H9 (cell line): ENCODE measurements at regions not wholly inside any gene's neighbourhood (a gene's known extent, or its start where the extent isn't known, plus 50 kb on each side); places are given as distances from the start of the nearest gene placed in this dataset.
"Not testable (repeated sequence)": the region's sequence is repeated elsewhere in the genome, so short reads cannot be mapped to it uniquely, and the experiment has no call there.

Experiments used
- DNase-seq: peaks from one replicate; pipeline ENCODE4 v3.0.0-alpha.2; 2017
- H2AFZ ChIP-seq: one replicate; pipeline ENCODE4 v1.6.1; 2013; ENCODE audit warnings: mild to moderate bottlenecking, low read length, control low read depth, moderate library complexity
- H2AK5ac ChIP-seq: 2 replicates; pipeline ENCODE4 v1.6.1; 2013; ENCODE audit warnings: low read length, control low read depth, mixed read lengths; ENCODE audit not compliant: insufficient read length
- H2BK120ac ChIP-seq: one replicate; pipeline ENCODE4 v1.6.1; 2013; ENCODE audit warnings: low read depth, mild to moderate bottlenecking, low read length, control low read depth, inconsistent platforms; ENCODE audit not compliant: poor library complexity, severe bottlenecking
- H2BK12ac ChIP-seq: 2 replicates; pipeline ENCODE4 v1.6.1; 2013; ENCODE audit warnings: low read length, control low read depth, mixed read lengths, low read depth; ENCODE audit not compliant: insufficient read length
- H2BK15ac ChIP-seq: 2 replicates; pipeline ENCODE4 v1.6.1; 2013; ENCODE audit warnings: low read depth, low read length, control low read depth
- H2BK20ac ChIP-seq: one replicate; pipeline ENCODE4 v1.6.1; 2013; ENCODE audit warnings: low read depth, mild to moderate bottlenecking, low read length, control low read depth, inconsistent platforms; ENCODE audit not compliant: poor library complexity, severe bottlenecking
- H2BK5ac ChIP-seq: 2 replicates; pipeline ENCODE4 v1.6.1; 2013; ENCODE audit warnings: low read length, control low read depth, mixed read lengths; ENCODE audit not compliant: insufficient read length
- H3K14ac ChIP-seq: 2 replicates; pipeline ENCODE4 v1.6.1; 2013; ENCODE audit warnings: low read length, control low read depth; ENCODE audit not compliant: insufficient read depth
- H3K18ac ChIP-seq: 2 replicates; pipeline ENCODE4 v1.6.1; 2013; ENCODE audit warnings: low read depth, mild to moderate bottlenecking, mixed read lengths, low read length, control low read depth; ENCODE audit not compliant: insufficient read length
- H3K23ac ChIP-seq: 2 replicates; pipeline ENCODE4 v1.6.1; 2013; ENCODE audit warnings: low read length, control low read depth, mixed read lengths, low read depth; ENCODE audit not compliant: insufficient read length
- H3K23me2 ChIP-seq: 2 replicates; pipeline ENCODE4 v1.6.1; 2013; ENCODE audit warnings: low read depth, mild to moderate bottlenecking, mixed read lengths, low read length, control low read depth; ENCODE audit not compliant: insufficient read length, poor library complexity, severe bottlenecking
- H3K27ac ChIP-seq: 2 replicates; pipeline ENCODE4 v1.5.1; 2013; ENCODE audit warnings: low read length, control low read depth, mixed read lengths, low read depth; ENCODE audit not compliant: insufficient read length
- H3K27me3 ChIP-seq: 2 replicates; pipeline ENCODE4 v1.6.1; 2013; ENCODE audit warnings: low read length, control low read depth, inconsistent platforms; ENCODE audit not compliant: insufficient read depth
- H3K4ac ChIP-seq: 2 replicates; pipeline ENCODE4 v1.6.1; 2013; ENCODE audit warnings: low read depth, mild to moderate bottlenecking, control low read depth, inconsistent platforms, low read length, moderate library complexity
- H3K4me1 ChIP-seq: 2 replicates; pipeline ENCODE4 v1.6.1; 2013; ENCODE audit warnings: low read length, control low read depth, inconsistent platforms; ENCODE audit not compliant: insufficient read depth
- H3K4me2 ChIP-seq: 2 replicates; pipeline ENCODE4 v1.6.1; 2013; ENCODE audit warnings: low read length, control low read depth, mixed read lengths; ENCODE audit not compliant: insufficient read length, insufficient read depth
- H3K56ac ChIP-seq: 2 replicates; pipeline ENCODE4 v1.6.1; 2013; ENCODE audit warnings: low read depth, mild to moderate bottlenecking, mixed read lengths, low read length, control low read depth; ENCODE audit not compliant: insufficient read length
- H3K79me1 ChIP-seq: 2 replicates; pipeline ENCODE4 v1.6.1; 2013; ENCODE audit warnings: low read depth, mild to moderate bottlenecking, moderate library complexity, low read length, control low read depth, inconsistent platforms; ENCODE audit not compliant: insufficient read depth, poor library complexity, severe bottlenecking
- H3K79me2 ChIP-seq: 2 replicates; pipeline ENCODE4 v1.6.1; 2013; ENCODE audit warnings: low read length, control low read depth, inconsistent platforms; ENCODE audit not compliant: insufficient read depth
- H3K9ac ChIP-seq: 2 replicates; pipeline ENCODE4 v1.6.1; 2013; ENCODE audit warnings: low read length, control low read depth, mixed read lengths; ENCODE audit not compliant: insufficient read length; ENCODE audit errors: extremely low read depth
- H3K9me3 ChIP-seq: one replicate; pipeline ENCODE4 v1.6.1; 2013; ENCODE audit warnings: low read depth, low read length, inconsistent platforms; ENCODE audit not compliant: control insufficient read depth
- H3T11ph ChIP-seq: one replicate; pipeline ENCODE4 v1.6.1; 2013; ENCODE audit warnings: mild to moderate bottlenecking, low read length, control low read depth, inconsistent platforms
- H4K20me1 ChIP-seq: one replicate; pipeline ENCODE4 v1.6.1; 2013; ENCODE audit not compliant: control insufficient read depth, insufficient read length, insufficient read depth
- H4K5ac ChIP-seq: 2 replicates; pipeline ENCODE4 v1.6.1; 2013; ENCODE audit warnings: low read depth, mild to moderate bottlenecking, mixed read lengths, low read length, control low read depth; ENCODE audit not compliant: insufficient read length
- H4K8ac ChIP-seq: replicated peaks from 2 replicates; pipeline ENCODE4 v1.6.1; 2013; ENCODE audit warnings: low read length, control low read depth, mixed read lengths, low read depth; ENCODE audit not compliant: insufficient read length
- H4K91ac ChIP-seq: 2 replicates; pipeline ENCODE4 v1.6.1; 2013; ENCODE audit warnings: low read depth, mild to moderate bottlenecking, moderate library complexity, mixed read lengths, low read length, control low read depth; ENCODE audit not compliant: insufficient read length
- H3K27ac Mint-ChIP-seq, 3 experiments: 2 replicates in 2 of 3; 3 replicates in 1 of 3; pipeline ENCODE4 v1.8.0; 2020 to 2021; ENCODE audit warnings: mixed read lengths in 3 of 3, mild to moderate bottlenecking in 1 of 3, moderate library complexity in 1 of 3
- H3K27me3 Mint-ChIP-seq: 2 replicates; pipeline ENCODE4 v1.8.0; 2021; ENCODE audit warnings: low read depth, mild to moderate bottlenecking, moderate library complexity, mixed read lengths
- H3K36me3 Mint-ChIP-seq, 3 experiments: 2 replicates in 2 of 3; 3 replicates in 1 of 3; pipeline ENCODE4 v1.8.0; 2020 to 2021; ENCODE audit warnings: low read depth in 3 of 3, mixed read lengths in 3 of 3; ENCODE audit not compliant: insufficient read depth in 1 of 3
- H3K4me1 Mint-ChIP-seq, 2 experiments: 2 replicates each; pipeline ENCODE4 v1.8.0; 2020; ENCODE audit warnings: mixed read lengths in 2 of 2
- H3K4me3 Mint-ChIP-seq, 2 experiments: 2 replicates in 1 of 2; 3 replicates in 1 of 2; pipeline ENCODE4 v1.8.0; 2020 to 2021; ENCODE audit warnings: mild to moderate bottlenecking in 2 of 2, mixed read lengths in 2 of 2, moderate library complexity in 1 of 2
- H3K9me3 Mint-ChIP-seq, 2 experiments: 2 replicates in 1 of 2; 3 replicates in 1 of 2; pipeline ENCODE4 v1.8.0; 2020; ENCODE audit warnings: mild to moderate bottlenecking in 2 of 2, mixed read lengths in 2 of 2, moderate library complexity in 1 of 2
- CTCF ChIP-seq: fragments of 200-600 bp; sonication (generic); conservative IDR thresholded peaks from 3 replicates; pipeline ENCODE4 v1.8.0; 2021; ENCODE audit warnings: antibody characterized with exemption, mild to moderate bottlenecking
- WGBS: extraction: QIAGEN DNeasy Blood & Tissue Kit; methylation state at CpG from one replicate; pipeline ENCODE4 v1.1.7; 2013; ENCODE audit warnings: missing lambda C conversion rate, low lambda C conversion rate, mixed read lengths; ENCODE audit not compliant: insufficient read length; ENCODE audit errors: extremely low coverage; 5-methylcytosine and 5-hydroxymethylcytosine counted together

- H3K4me3 Mint-ChIP-seq = no peak overlapping the region
- H3K4me2 ChIP-seq = no peak overlapping the region
- H2BK12ac ChIP-seq = no peak overlapping the region
- no peak overlapping the region for H2BK5ac ChIP-seq
- peaks cover 2% of the 10 kb centered on the region; the same call in 1 of the 2 replicates for H3K4me1 ChIP-seq
- H3K23me2 ChIP-seq = no peaks in the 10 kb centered on the region
- H4K5ac ChIP-seq = no peak overlapping the region
- H4K20me1 ChIP-seq = no peaks in the 10 kb centered on the region
- no peaks in the 10 kb centered on the region for H3K79me2 ChIP-seq
- no peak overlapping the region for H3T11ph ChIP-seq
- H3K9me3 ChIP-seq = no peaks in the 10 kb centered on the region
- H2AFZ ChIP-seq = no peak overlapping the region
- H3K4me1 Mint-ChIP-seq = peaks cover 19 to 20% of the 10 kb centered on the region in 2 experiments
- no peak overlapping the region for H3K9ac ChIP-seq
- no peak overlapping the region for H2BK120ac ChIP-seq
- no peak overlapping the region for H3K23ac ChIP-seq
- no peak overlapping the region for H3K18ac ChIP-seq
- H2AK5ac ChIP-seq = no peak overlapping the region
- no peak overlapping the region for H3K27ac ChIP-seq
- H2BK15ac ChIP-seq = no peak overlapping the region
- no peak overlapping the region for H3K56ac ChIP-seq
- H2BK20ac ChIP-seq = no peak overlapping the region
- WGBS = no CpG with 5 or more reads among the region's 2 CpGs
- H3K4ac ChIP-seq = no peak overlapping the region
- TF ChIP-seq CTCF = no peak
- H3K9me3 Mint-ChIP-seq = peaks cover 0 to 2% of the 10 kb centered on the region in 2 experiments; a peak in 3 of 5 replicates
- H3K27me3 ChIP-seq = no peaks in the 10 kb centered on the region
- DNase-seq = no peak
- H3K79me1 ChIP-seq = no peaks in the 10 kb centered on the region
- H4K91ac ChIP-seq = no peak overlapping the region
- H4K8ac ChIP-seq = no peak overlapping the region
- H3K36me3 Mint-ChIP-seq = peaks cover 0 to 3% (median 0%) of the 10 kb centered on the region in 3 experiments; a peak in 4 of 7 replicates
- H3K27ac Mint-ChIP-seq = no peak overlapping the region
- H3K27me3 Mint-ChIP-seq = no peaks in the 10 kb centered on the region
- H3K14ac ChIP-seq = no peak overlapping the region
Measured at GRCh38 chr7:49030221-49030620, 105.9 kb downstream of the CDC14C start.

- H3K27me3 Mint-ChIP-seq, H2BK15ac ChIP-seq, H3K79me1 ChIP-seq, H4K5ac ChIP-seq, H3K27me3 ChIP-seq, H2BK20ac ChIP-seq, H3K9me3 Mint-ChIP-seq, H3K4me1 ChIP-seq, H3K18ac ChIP-seq, DNase-seq, H2BK12ac ChIP-seq, H3T11ph ChIP-seq, H3K9ac ChIP-seq, H4K91ac ChIP-seq, H3K79me2 ChIP-seq, H2AFZ ChIP-seq, H3K4me2 ChIP-seq, H3K27ac ChIP-seq, H3K4me3 Mint-ChIP-seq, H2BK5ac ChIP-seq, H2BK120ac ChIP-seq, H3K4ac ChIP-seq, H4K8ac ChIP-seq, H3K56ac ChIP-seq, H3K27ac Mint-ChIP-seq, H3K9me3 ChIP-seq, H4K20me1 ChIP-seq, H3K36me3 Mint-ChIP-seq, H3K14ac ChIP-seq, H3K23me2 ChIP-seq, H2AK5ac ChIP-seq, H3K23ac ChIP-seq: not testable (repeated sequence)
- WGBS = no CpG with 5 or more reads among the region's 2 CpGs
- peaks cover 33 to 39% of the 10 kb centered on the region in 2 experiments for H3K4me1 Mint-ChIP-seq
Measured at GRCh38 chr7:49033140-49033539, 108.8 kb downstream of the CDC14C start.
